IPS-20b (cell line): ENCODE measurements at regions not wholly inside any gene's neighbourhood (a gene's known extent, or its start where the extent isn't known, plus 50 kb on each side); places are given as distances from the start of the nearest gene placed in this dataset.
"Not testable (repeated sequence)": the region's sequence is repeated elsewhere in the genome, so short reads cannot be mapped to it uniquely, and the experiment has no call there.

Source experiments
- H3K27ac ChIP-seq: one replicate; pipeline ENCODE4 v1.5.1; 2013; ENCODE audit warnings: low read length
- H3K27me3 ChIP-seq: 2 replicates; pipeline ENCODE4 v1.6.1; 2013; ENCODE audit warnings: mild to moderate bottlenecking, low read length, inconsistent platforms; ENCODE audit not compliant: insufficient read depth
- H3K36me3 ChIP-seq: 2 replicates; pipeline ENCODE4 v1.6.1; 2013; ENCODE audit warnings: low read depth, mild to moderate bottlenecking, inconsistent platforms, low read length, moderate library complexity; ENCODE audit not compliant: insufficient read depth
- H3K4me1 ChIP-seq: 2 replicates; pipeline ENCODE4 v1.6.1; 2013; ENCODE audit warnings: mild to moderate bottlenecking, control low read depth, inconsistent platforms, low read length, moderate library complexity; ENCODE audit not compliant: insufficient read depth
- H3K4me3 ChIP-seq: 2 replicates; pipeline ENCODE4 v1.5.1; 2013; ENCODE audit warnings: mild to moderate bottlenecking, low read length, inconsistent platforms
- H3K9ac ChIP-seq: 2 replicates; pipeline ENCODE4 v1.6.1; 2013; ENCODE audit warnings: low read depth, mild to moderate bottlenecking, inconsistent platforms, low read length, moderate library complexity
- H3K9me3 ChIP-seq: 2 replicates; pipeline ENCODE4 v1.6.1; 2013; ENCODE audit warnings: mild to moderate bottlenecking, low read depth, low read length, inconsistent platforms; ENCODE audit not compliant: insufficient read depth

- not testable (repeated sequence) for H3K4me3 ChIP-seq, H3K9me3 ChIP-seq, H3K36me3 ChIP-seq
Observed at GRCh38 chr15:83335542-83335941, 51.1 kb upstream of the BNC1 start.

GRCh38 chr15:83339396-83339795 lies 54.9 kb upstream of the BNC1 start:
- no peaks in the 10 kb centered on the region for H3K27me3 ChIP-seq
- H3K4me1 ChIP-seq, result no peaks in the 10 kb centered on the region
- H3K9ac ChIP-seq, result no peak overlapping the region
- H3K4me3 ChIP-seq, result no peak overlapping the region
- H3K36me3 ChIP-seq, result no peaks in the 10 kb centered on the region
- no peaks in the 10 kb centered on the region for H3K9me3 ChIP-seq
- no peak overlapping the region for H3K27ac ChIP-seq

More at GRCh38 chr15:83335542-83335941, 51.1 kb upstream of the BNC1 start:
- not testable (repeated sequence) for H3K9ac ChIP-seq, H3K4me1 ChIP-seq, H3K27me3 ChIP-seq, H3K27ac ChIP-seq

GRCh38 chr15:83340087-83340486 lies 55.6 kb upstream of the BNC1 start:
- H3K4me1 ChIP-seq, result no peaks in the 10 kb centered on the region
- no peaks in the 10 kb centered on the region for H3K36me3 ChIP-seq
- no peak overlapping the region for H3K4me3 ChIP-seq
- H3K9me3 ChIP-seq, result no peaks in the 10 kb centered on the region
- no peaks in the 10 kb centered on the region for H3K27me3 ChIP-seq
- H3K27ac ChIP-seq, result no peak overlapping the region
- H3K9ac ChIP-seq, result no peak overlapping the region

- Histone ChIP-seq H3K27ac (no peak overlapping the region), H3K36me3 (no peaks in the 10 kb centered on the region), H3K27me3 (no peaks in the 10 kb centered on the region), H3K9me3 (no peaks in the 10 kb centered on the region), H3K4me1 (no peaks in the 10 kb centered on the region), H3K4me3 (no peak overlapping the region), H3K9ac (no peak overlapping the region)
Observed at GRCh38 chr15:83346342-83346741, 61.9 kb upstream of the BNC1 start.

- Histone ChIP-seq H3K9ac (no peak overlapping the region), H3K9me3 (no peaks in the 10 kb centered on the region), H3K4me1 (no peaks in the 10 kb centered on the region), H3K27ac (no peak overlapping the region), H3K4me3 (no peak overlapping the region), H3K27me3 (no peaks in the 10 kb centered on the region), H3K36me3 (no peaks in the 10 kb centered on the region)
Observed at GRCh38 chr15:83352119-83352518, 67.7 kb upstream of the BNC1 start.

- Histone ChIP-seq H3K36me3 (no peaks in the 10 kb centered on the region), H3K9ac (no peak overlapping the region), H3K4me1 (no peaks in the 10 kb centered on the region), H3K27me3 (no peaks in the 10 kb centered on the region), H3K9me3 (no peaks in the 10 kb centered on the region), H3K27ac (no peak overlapping the region), H3K4me3 (no peak overlapping the region)
Observed at GRCh38 chr15:83356501-83357399, 72.3 kb upstream of the BNC1 start.

GRCh38 chr15:83358972-83359564 lies 74.6 kb upstream of the BNC1 start:
- H3K36me3 ChIP-seq, result no peaks in the 10 kb centered on the region
- H3K4me1 ChIP-seq, result no peaks in the 10 kb centered on the region
- H3K27ac ChIP-seq, result no peak overlapping the region
- peaks cover 6% of the 10 kb centered on the region for H3K27me3 ChIP-seq
- H3K9ac ChIP-seq, result no peak overlapping the region
- H3K4me3 ChIP-seq, result no peak overlapping the region
- no peaks in the 10 kb centered on the region for H3K9me3 ChIP-seq

- no peak overlapping the region for H3K4me3 ChIP-seq
Observed at GRCh38 chr15:83362706-83363105, 78.2 kb upstream of the BNC1 start.

GRCh38 chr15:83364501-83364900 lies 80.0 kb upstream of the BNC1 start:
- no peak overlapping the region for H3K4me3 ChIP-seq
- 0 out of 2 replicates have a peak, but pooled peaks cover 4% of the 10 kb centered on the region for H3K4me1 ChIP-seq
- H3K27me3 ChIP-seq, result peaks cover 35% of the 10 kb centered on the region
- no peaks in the 10 kb centered on the region for H3K9me3 ChIP-seq
- H3K36me3 ChIP-seq, result no peaks in the 10 kb centered on the region
- no peak overlapping the region for H3K27ac ChIP-seq
- no peak overlapping the region for H3K9ac ChIP-seq

More at GRCh38 chr15:83362706-83363105, 78.2 kb upstream of the BNC1 start:
- H3K36me3 ChIP-seq, result no peaks in the 10 kb centered on the region
- H3K9me3 ChIP-seq, result no peaks in the 10 kb centered on the region
- 0 out of 2 replicates have a peak, but pooled peaks cover 4% of the 10 kb centered on the region for H3K4me1 ChIP-seq
- H3K27me3 ChIP-seq, result peaks cover 35% of the 10 kb centered on the region
- no peak overlapping the region for H3K9ac ChIP-seq
- H3K27ac ChIP-seq, result no peak overlapping the region

- Histone ChIP-seq H3K9me3 (no peaks in the 10 kb centered on the region), H3K27ac (no peak overlapping the region), H3K4me3 (peak overlapping the region; percentile 79), H3K36me3 (no peaks in the 10 kb centered on the region), H3K4me1 (0 out of 2 replicates have a peak, but pooled peaks cover 4% of the 10 kb centered on the region), H3K27me3 (peaks cover 35% of the 10 kb centered on the region), H3K9ac (no peak overlapping the region)
Observed at GRCh38 chr15:83365370-83365938, 81.0 kb upstream of the BNC1 start.

GRCh38 chr15:83372434-83372891 lies 74.7 kb upstream of the SH3GL3 start:
- Histone ChIP-seq H3K27ac (no peak overlapping the region), H3K36me3 (no peaks in the 10 kb centered on the region), H3K27me3 (peaks cover 21% of the 10 kb centered on the region), H3K9me3 (no peaks in the 10 kb centered on the region), H3K4me3 (no peak overlapping the region), H3K9ac (no peak overlapping the region), H3K4me1 (peaks cover 4% of the 10 kb centered on the region; the same call in 1 of the 2 replicates)
